HG03175 (cell line): ENCODE measurements at regions not wholly inside any gene's neighbourhood (a gene's known extent, or its start where the extent isn't known, plus 50 kb on each side); places are given as distances from the start of the nearest gene placed in this dataset.

Source experiments
- ATAC-seq: cut with Tn5 transposase; IDR thresholded peaks from one replicate; pipeline ENCODE4 v1.9.1; 2021; ENCODE audit warnings: mild to moderate bottlenecking, moderate library complexity; ENCODE audit not compliant: unreplicated experiment

DNA sequence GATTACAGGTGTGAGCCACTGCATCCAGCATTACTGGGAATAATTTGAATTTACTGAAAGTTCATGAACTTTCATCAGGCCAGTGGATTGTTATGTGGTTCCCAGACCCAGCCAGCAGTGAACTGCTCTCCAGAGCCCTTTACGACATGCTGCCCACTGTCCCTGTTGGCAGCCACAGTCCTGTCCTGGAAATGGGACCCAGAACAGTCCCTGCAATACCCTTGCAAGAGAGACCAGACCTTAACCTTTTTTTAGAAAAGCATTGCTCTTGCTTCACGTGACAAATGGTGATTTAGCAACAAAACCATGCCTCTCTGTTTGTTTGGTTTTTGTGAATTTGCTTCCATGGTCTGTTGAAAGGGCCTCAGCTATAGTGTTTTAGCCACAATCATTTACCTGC is 367.3 kb upstream of the C2CD4B start:
- ATAC-seq = no peak

DNA sequence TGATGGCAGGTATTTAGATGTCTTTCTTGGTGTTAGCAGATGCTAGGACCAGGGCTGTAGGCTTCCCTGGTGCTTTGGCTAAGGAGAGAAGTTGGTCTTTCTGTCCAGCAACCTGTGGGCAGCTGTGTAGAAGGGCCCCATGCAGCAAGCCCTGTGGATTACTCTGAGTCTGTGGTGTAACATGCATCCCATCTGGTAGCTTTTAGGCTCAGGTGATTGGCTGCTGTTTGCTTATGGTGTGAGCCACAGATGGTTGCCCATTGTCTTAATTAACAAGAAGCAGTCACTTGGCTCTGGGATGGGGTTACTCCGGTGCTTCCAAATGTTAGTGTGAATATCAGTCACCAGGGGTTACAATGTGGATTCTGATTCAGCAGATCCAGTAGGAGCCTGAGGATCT is 368.6 kb upstream of the C2CD4B start:
- no peak for ATAC-seq

DNA sequence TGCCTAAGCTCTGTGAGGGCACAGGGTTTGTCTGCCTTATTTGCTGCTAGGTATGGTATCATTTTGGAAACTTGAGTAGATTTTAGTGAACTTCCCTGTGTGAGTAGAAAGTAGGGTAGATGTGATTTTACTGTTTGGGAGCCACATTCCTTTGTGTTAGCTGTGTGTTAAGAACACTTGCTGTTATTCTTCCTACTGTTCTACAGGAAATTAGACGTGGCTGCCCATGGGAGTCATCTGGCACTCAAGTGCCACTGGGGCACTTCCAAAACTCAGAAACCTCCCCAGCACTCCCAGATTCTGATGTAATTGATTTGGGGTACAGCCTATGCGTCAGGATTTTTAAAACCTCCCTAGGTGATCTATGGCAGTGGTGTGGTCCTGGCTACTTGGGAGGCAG is 369.9 kb upstream of the C2CD4B start:
- ATAC-seq = no peak

DNA sequence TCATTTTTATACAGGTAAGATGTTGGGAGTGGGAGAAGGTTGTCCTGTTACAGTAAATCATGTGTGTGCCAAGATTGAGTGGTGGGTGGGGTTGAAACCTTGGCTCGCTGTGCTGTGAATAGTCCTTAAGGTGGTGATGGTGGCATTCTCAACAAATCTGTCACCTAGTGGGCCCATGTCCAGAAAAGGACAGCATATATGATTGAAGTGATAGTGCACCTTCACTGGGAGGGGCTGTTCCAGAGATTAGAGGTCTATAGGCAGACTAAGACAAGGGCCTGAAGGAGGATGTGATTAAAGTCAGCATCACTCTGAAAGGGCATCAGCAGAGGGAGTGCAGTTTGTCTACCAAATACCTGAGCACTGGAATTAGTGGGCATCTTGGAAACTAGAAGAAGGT is 374.2 kb upstream of the C2CD4B start:
- no peak for ATAC-seq

DNA sequence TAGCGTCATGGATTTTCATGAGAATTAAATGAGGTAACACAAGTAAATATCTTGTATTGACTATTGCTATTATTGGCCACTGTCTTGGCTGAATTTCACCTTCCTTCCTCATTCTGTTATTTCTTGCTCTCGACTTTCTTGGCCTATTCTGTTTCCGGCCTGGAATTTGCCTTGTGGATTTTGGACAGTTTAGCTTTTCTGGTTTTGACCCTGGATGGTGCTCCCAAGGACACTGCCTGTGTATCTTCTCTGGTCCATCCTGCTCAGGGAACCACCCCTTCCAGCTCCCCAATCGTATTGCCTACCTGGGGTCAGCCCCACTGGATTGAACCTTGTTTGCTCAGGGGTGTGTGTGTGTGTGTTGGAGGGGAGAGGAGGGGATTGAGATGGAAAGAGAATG is 376.2 kb upstream of the C2CD4B start:
- ATAC-seq = no peak

DNA sequence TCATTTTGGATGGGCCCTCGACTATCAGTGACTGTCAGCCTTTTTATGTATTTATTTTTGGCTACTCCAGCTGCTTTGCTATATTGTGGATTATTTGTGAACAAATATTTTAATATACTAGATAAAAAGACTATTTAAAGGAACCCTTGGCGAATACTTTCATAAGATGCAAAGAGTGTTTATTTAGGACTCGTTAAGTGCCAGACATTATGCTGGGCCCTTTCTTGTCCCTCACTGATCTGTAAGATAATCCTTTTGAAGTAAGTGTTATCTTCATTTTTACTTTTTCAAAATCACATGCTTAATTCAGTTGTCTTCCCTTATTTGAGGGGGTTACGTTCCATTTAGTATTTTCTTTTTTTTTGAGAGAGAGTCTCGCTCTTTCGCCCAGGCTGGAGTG is 376.8 kb upstream of the C2CD4B start:
- ATAC-seq = no peak

DNA sequence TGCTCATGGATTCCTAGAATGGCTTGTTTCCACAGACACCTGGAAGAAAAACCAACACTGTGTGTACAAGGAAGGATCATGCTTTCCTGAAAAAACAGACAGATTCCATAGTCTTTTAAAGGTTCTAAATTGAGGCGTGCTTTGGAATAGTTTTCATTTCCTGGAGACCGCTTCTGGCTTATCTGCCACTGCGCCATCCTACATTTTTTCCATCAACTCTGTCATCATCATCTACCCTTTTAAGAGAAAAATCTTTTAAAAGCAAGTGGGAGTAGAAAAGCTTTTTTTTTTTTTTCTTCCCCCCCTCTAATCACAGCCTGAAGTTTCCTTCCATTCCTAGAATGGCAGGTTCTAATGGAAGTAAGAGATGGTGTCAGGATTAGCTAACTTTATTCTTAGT is 379.4 kb upstream of the C2CD4B start:
- no peak for ATAC-seq

DNA sequence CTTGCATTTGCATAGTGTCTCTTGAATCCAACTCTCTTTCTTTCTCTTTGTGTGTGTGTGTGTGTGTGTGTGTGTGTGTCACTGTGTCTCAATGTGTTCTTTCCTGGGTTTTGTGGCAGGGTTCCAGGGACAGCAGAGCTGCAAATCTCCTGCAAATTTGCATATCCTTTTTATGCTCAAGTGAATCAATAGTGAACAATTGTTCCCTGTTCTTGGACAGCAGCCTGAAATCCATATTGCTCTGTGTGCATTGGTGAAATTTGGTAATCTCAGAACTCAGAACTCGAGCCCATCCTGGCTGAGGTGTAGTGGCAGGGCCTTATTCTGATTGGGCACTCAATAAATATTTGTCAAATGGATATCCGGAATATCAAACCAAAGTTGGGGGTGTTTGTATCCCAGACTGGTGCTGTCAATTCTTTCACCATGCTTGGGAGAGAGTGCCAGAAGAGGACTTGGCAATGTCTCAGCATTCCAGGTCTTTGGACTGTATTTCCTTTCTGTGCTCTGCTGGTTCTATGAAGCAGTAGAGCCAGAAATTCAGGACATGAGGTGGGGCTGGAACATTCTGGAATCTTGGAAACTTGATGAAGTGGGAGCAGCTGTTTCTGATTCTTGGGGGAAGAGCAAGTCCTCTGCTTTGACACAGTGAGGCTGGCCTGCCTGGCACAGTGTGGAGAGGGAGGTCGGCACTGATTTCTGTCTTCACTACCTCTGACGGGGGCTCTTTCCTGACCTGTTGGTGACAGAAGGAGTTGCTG is 380.6 kb upstream of the C2CD4B start:
- ATAC-seq = no peak

DNA sequence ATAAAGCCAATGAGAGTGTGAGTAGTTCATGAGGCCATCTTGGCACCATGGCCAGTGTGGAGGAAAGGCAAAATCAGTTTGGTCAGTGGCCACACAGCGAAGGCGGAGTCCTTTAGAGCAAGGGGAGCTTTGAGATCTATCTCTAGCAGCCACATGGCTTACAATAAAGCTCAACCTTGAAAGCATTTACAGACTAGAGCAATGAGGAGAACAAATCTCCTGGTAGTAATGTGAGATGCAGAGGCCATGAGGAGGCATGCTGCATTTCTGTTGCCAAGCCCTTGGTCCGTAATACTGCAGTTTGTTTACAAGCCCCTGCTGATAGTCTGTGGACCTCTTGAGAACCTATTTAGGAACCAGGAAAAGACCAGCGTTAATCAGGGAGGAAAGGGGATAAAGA is 381.5 kb upstream of the C2CD4B start:
- ATAC-seq = no peak

DNA sequence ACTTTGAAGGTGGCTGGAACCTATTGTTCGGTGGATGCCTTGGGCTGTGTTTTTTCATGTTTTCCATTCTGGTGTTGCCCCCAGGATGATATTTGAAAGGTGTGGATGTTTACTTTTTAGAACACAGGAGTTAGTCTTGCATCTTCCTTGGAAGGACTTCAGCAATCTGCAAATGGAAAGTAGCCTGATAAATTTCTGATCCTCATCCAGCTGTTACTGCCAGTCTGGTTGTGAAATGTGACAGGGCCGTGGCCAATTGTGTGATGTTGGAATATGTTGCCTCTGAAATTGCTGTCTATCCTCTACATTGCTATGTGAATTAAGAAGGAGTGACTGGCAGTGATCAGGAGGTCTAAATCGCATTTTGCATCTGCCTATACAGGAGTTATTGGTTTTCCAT is 382.5 kb upstream of the C2CD4B start:
- no peak for ATAC-seq

DNA sequence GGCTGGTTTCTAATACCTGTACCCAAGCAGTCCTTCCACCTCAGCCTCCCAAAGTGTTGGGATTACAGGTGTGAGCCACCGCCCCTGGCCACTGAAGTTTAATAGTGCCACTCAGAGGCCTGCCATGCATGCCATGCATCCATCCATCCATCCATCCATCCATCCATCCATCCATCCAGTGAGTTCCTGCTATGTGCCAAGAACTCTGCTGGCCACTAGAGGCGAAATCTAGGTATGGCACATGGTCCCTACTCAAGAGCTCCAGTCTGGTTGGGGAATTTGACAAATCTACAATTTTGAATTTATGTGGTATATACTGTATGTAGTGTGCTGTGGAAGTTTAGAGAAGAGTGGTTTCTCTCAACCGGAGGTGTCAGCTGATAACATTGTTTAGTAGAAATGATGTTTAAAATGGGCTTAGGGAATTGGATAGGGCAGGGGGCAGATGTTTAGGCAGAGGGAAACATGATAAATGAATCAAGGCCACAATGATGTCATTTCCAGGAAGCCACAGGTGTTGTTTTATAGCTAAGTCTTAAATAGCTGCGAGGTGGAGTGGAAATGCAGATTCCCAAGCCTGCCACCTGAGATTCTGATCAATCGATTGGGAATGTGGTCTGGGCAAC is 384.4 kb upstream of the C2CD4B start:
- ATAC-seq = no peak

DNA sequence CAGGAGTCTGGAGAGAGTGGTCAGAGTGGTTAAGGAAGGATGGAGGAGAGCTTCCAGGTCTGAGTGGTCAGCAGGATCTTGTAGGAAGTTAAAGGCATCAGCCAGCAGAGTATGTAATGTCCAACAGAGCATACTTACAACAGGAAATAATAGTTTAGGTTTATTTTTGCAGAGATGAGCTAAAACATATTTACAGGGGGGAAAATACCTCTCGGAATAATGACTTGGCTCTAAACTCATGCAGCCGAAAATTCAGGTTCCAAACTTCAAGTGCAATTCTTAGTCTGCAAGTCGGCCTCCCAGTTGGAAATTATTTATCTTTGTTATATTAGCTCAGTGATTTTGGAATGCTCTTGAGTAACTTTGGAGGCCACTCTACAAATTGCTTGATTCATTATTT is 385.0 kb upstream of the C2CD4B start:
- ATAC-seq = no peak

DNA sequence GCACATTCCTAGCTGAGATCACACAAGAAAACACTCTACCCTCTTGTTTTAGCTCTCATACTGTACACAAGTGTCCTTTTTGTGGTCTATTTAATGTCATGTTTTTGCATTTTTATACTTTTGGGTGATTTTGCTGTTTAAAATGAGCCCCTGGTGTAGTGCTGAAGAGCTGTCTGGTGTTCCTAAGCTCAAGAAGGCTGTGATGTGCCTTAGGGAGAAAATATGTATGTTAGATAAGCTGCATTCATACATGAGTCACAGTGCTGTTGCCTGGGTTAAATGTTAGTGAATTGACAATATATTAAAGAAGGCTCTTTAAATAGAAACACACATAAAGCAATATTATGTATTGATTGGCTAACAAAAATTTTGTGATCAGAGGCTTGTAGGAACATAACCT is 387.4 kb upstream of the C2CD4B start:
- no peak for ATAC-seq

DNA sequence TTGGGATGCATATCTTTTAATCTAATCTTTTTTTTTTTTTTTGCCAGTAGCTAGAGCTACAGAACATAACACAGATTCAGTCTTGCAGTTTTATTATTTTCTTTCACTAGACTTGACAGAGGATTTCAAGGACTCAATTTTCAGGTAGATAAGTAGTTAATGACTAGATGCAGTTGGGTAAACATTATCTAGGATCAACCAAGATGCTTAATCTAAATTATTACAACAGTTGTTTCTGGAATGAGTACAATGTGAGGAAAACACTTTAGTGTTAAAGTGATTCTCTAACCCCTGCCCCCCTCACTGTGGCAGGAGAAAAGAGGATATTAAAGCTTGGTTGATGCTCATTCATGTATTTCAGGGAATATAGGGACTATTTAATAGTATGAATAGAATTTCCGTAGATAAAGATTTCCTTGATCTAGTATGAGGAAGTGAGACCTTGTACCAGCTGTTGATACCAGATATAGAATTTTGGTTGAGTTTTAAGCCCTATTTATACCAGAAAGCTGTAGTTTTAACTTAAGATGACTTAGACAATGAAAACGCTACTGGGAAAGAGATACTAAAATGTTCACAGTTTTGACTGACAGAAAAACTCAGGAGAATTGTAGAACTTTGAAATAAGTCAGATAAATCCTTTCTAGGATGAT is 389.0 kb upstream of the C2CD4B start:
- ATAC-seq = no peak

DNA sequence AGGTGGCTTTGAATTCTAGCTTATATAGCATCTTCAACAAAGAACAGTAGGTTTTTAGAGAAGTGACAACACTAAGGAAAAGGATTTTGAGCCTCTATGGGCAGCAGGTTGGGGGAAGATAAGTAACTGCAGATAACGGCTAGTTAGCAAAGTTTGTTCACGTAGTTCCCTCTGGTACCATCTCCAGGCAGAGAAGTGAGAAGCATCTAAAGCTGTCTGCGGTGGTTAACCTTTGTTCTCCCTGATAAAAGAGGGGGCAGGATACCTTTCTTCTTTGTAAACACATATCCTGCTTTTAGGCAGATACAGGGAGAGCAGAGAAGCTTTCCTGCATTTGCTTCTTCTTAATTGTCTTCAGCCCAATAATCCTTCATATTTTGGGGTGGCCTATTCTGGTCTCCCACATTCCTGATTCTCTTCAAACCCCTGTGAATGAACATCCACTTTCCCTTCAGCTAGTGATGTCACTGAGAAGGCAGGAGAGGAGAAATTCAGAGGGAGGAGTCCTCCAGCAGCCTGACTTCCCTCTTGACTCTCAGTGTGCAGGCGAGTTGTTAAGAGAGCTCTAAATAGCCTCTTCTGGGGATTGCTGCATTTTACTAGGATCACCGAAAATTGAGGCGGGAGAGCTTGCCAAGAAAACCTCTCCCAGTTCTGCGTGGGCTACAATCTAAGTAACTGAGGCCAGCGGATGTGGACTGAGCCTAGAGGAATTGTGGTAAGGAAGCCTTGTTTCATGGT is 393.7 kb upstream of the C2CD4B start:
- ATAC-seq = no peak

DNA sequence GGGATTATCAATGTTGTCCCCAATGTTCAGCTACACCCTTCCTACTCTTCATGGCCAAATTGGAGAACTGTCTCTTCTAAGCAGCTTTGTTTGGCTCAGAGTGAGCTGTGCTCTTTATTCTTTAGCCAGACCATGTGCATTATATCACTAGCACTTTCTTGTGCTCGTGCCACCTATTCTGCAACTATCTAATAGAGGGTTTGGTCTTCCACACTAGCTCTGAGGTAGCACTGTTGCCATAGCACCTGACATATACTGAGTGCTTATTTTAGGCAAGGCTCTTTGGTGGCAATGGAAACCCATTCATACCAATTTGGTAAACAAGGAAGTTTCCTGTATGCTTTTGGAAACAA is 394.3 kb upstream of the C2CD4B start:
- no peak for ATAC-seq

DNA sequence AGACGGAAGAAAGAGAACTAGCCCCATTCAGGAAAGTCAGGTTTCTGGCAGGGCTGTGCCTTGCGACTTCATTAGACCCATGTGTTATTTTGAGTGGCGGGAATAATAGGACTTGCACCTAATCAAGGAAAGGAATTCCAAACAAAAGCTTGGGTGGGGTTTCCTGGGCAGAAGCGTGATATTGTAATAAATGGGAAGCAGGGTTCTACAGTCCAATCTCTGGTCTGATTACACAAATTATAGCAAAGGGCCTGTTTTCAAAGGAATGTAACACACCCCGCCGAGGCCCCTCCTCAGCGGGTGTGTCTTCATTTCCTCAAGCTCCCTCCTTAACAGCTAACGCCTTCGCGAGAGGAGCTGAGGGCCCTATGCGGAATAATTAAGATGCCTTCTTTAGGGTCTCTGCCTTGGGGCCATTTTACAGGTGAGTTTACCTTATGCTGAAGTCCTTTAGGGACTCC is 396.0 kb upstream of the C2CD4B start:
- ATAC-seq = no peak

DNA sequence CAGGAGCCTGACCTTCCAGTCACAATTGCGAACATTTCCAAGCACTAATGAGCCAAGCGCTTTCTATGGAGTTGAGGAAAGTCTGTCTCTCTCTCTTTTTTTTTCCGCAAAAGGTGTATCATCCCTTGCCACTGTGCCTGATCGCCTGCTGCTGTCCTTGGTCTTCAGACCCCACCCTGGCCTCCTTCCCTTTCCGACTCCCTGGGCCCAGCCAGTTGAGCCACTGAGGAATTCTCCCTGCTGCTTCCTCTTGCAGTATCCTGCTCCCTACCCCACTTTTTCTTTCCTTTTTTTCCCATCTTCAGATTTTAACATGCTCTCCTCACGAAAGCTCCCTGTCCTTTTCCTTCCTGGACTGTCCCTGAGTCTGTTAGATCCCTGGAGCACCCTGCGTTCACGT is 396.5 kb upstream of the C2CD4B start:
- no peak for ATAC-seq

DNA sequence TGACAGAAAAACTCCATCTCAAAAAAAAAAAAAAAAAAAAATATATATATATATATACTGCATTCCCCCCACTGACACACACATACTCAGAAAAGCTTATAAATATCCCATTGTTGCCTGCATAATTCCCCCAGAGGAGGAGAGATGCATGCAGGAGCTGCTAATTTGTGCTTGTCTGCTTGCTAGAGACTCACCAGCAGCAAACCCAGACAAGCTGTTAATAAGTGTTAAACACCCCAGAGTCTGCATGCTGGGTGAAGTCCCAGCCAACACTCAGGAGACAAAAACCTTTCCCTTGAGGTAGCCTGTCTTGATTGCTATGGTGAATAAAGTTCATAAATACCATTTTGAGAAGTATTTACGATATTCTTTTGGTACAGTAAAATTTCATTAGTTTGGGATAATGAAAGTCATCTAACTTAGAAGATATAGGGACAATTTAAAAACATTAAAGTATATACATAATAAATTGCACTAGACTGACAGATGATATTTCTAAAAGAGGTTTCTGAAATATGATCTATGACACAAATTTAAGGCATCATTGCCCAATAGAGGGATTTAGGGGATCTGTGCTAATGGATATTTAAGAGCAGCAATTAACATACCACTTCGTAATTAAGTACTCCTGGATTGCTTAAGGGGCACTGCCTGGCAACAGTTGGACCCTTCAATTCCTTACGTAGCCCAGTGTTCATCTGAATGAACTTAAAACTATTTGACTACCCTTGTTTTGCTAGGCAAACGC is 400.0 kb upstream of the C2CD4B start:
- no peak for ATAC-seq

DNA sequence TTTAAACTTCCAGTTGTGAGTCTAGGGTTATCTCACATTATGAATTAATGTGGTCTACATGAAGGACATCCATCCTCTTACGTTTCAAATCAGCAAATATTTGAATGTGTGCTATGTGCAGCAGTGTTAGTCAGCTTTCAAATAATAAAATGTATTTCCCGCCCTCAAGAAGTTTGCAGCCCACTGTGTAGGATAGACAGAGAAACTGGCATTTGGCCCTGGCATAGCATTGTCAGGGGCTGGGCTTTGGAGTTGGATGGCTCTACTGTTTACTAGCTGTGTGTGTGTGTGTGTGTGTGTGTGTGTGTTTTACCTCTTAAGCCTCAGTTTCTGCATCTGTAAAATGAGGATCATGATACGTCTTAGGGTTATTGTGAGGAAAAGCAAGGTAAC is 400.5 kb upstream of the C2CD4B start:
- no peak for ATAC-seq

DNA sequence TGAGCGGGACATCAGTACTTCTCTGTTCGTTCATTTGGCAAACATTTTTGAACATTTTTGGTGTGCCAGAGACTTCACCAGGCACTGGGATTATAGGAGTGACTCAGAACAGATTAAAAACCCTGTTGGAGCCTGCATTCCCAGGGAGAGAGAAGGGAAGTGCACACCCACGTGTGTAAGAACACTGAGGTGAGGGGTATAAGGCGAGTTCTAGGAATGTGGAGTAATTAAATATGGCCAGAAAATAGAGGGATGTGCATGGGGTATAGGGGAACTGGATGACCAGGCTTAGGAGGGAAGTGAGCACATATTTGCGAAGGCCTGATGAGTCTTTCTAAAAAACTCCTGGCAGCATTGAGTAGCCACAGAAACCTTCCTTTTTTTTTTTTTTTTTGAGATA is 401.2 kb upstream of the C2CD4B start:
- ATAC-seq = no peak
